Stimulated activated CD8-positive, alpha-beta memory T cell treated with anti-CD3 and anti-CD28 coated beads, Interleukin-4, amount 100 ng/mL, for 48 hours (primary cell): ENCODE measurements at regions not wholly inside any gene's neighbourhood (a gene's known extent, or its start where the extent isn't known, plus 50 kb on each side); places are given as distances from the start of the nearest gene placed in this dataset.
"Not testable (repeated sequence)": the region's sequence is repeated elsewhere in the genome, so short reads cannot be mapped to it uniquely, and the experiment has no call there.

Experiments
- DNase-seq: peaks from one replicate; pipeline ENCODE4 v3.0.0-alpha.2; 2020

GRCh38 chr11:23391031-23391430, 530.8 kb upstream of the CCDC179 start:
- DNase-seq, result no peak

GRCh38 chr11:23398052-23398451, 537.8 kb upstream of the CCDC179 start:
- no peak for DNase-seq

GRCh38 chr11:23399995-23400394, 539.7 kb upstream of the CCDC179 start:
- DNase-seq, result no peak

DNA sequence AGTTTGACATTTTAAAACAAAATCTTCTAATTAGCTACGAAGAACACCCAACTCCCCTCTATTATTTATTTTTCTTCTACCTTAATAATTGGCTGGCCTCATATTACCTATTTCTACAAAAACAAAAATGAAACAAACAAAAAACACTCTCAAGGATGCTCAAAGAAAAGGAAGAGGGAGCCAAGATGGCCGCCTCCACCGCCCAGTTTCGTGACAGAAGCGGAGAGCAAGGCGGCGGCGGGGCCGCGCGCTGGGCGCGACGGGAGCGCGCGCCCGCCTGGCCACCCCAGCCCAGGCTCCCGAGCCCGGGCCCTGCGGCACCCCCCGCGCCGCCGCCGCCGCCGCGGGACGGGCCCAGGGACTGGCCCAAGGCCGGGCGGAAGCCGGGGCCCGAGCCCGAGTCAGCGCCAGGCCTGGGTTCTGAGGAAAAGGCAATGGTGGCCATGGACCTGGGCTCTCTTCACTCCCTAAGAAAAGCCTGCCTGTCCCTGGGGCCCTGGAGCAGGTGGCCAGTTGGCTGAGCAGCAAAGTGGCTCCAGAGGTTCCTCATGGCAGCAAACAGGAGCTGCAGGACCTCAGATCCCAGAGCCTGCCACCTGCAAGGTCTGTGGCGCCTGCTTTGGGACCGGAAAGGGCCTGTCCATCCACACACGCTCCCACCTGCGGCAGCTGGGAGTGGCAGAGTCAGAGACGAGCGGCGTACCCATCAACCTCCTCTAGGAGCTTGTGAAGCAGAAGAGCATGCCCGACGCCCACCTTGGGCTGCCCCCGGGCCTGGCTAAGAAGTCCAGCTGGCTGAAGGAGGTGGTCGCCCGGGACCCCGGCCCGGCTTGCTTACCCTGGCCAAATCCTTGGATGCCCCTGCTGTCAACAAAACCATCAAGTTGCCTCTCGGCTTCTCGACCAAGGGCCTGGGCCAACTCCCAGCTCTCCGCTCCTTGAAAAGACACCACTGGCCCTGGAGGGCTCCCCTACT, 543.2 kb upstream of the CCDC179 start:
- DNase-seq, result no peak

DNA sequence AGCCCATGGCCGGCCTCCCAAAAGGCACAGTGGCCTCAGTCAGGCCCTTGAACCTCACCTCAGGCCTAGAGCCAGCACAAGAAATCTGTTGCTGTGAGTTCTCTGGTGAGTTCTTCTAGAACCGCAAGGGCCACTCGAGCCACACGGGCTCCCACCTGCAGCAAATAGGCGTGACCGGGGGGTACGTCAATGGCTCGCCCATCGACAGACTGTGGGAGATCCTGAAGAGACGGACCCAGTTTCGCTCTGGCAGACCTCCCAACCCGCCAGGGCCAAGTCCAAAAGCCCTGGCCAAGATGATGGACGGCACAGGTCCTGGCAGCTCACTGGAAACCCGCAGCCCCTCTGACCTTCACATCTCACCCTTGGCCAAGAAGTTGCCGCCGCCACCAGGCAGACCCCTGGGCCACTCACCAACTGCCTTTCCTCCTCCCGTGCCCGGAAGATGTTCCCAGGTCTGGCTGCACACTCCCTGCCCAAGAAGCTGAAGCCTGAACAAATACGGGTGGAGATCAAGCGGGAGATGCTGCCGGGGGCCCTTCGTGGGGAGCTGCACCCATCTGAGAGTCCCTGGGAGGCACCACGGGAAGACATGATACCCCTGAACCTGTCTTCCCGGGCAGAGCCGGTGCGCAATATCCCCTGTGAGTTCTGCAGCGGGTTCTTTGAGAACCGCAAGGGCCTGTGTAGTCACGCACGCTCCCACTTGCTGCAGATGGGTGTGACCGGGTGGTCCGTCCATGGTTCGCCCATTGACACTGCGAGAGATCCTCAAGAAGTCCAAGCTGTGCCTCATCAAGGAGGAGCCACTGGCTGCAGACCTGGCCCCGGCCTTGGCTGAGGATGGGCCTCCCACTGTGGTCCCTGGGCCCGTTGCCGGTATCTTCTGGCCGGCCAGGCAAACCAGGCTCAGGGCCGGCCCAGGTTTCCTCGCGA, 544.2 kb upstream of the CCDC179 start:
- no peak for DNase-seq

GRCh38 chr11:23405350-23405937, 545.2 kb upstream of the CCDC179 start:
- no peak for DNase-seq

DNA sequence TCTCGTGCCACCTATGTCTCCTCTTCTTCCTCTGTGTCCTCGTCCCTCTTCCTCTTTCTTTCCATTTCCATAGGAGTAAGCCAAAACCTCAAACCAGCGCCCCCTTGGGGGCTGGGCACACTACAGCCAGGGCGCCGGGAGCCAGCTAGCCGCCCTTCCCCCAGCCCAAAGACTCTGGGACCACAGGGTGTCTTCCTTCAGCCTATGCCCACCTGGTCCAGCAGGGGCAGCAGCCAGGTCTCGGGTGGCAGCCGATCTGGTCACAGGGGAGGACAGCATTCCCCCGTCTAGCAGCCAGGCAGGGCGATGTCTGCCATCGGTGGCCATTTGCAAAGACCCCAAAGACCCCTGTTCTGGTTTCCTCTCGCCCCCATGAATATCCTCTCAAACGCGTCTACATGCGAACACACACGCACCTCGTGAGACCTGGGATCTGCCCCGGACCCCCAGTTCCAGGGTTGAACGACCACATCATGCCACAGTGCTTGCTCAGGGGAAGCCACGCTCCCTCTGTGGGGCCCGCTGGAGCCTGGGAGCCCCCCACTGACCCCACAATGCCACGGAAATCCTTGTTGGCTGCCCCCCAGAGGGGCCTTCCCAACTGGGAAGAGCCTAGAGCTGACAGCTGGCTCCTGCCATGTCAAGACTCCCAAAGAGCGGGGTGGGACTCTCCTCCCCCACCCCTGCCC, 546.0 kb upstream of the CCDC179 start:
- no peak for DNase-seq

GRCh38 chr11:23413057-23413456, 552.8 kb upstream of the CCDC179 start:
- no peak for DNase-seq

DNA sequence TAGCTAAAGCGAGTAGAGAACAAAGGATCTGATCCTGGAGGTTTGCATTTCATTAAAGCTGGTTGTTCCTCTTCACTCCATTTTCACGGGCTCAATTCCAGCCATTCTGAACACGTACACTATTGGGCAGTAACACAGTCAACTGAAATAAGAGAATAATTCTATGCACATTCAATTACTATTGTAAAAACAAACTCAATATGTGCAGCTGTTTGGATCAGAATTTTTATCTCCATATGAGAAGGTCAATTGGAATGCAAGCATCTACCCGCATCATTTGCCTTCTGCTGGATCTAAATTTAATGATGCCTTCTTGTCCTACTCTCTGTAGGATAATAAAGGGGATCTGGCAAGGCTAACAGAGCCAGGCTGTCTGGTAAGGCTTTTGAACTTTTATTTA, 562.8 kb upstream of the CCDC179 start:
- no peak for DNase-seq

DNA sequence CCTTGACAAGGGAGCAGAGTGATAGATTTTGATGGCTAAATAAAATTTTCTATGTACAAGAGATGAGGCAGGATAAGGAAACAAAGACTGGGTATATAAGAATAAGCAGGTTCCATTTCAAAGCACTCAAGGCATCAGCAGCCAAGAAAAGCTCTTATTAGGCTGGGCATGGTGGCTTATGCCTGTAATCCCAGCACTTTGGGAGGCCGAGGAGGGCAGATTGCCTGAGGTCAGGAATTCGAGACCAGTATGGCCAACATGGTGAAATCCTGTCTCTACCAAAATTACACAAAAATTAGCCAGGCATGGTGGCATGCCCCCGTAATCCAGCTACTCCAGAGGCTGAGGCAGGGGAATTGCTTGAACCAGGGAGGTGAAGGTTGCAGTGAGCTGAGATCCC, 563.4 kb upstream of the CCDC179 start:
- no peak for DNase-seq

DNA sequence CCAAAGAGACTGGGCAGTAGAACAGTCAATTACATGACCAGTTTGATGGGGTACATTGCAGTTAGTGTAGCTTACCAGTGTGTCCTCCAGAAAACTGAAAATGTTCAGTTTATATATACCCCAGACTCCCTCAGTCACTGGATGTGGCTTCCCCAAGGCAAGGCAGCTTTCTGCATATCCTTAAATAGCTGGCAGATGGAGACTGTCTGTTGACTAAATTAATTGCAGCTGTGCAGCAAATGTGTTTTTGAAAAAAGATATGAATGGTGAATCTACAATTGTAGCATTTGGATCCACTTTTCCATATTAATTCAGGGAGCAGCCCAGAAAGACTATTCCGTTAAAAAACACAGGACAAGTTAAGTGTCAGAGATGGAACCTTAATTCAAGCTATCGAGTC, 565.1 kb upstream of the CCDC179 start:
- DNase-seq, result no peak

- no peak for DNase-seq
Observed at GRCh38 chr11:23429569-23429968, 569.3 kb upstream of the CCDC179 start.

- DNase-seq, result no peak
Observed at GRCh38 chr11:23453522-23453921, 593.2 kb upstream of the CCDC179 start.

- DNase-seq, result no peak
Observed at GRCh38 chr11:23455321-23455891, 595.1 kb upstream of the CCDC179 start.

DNA sequence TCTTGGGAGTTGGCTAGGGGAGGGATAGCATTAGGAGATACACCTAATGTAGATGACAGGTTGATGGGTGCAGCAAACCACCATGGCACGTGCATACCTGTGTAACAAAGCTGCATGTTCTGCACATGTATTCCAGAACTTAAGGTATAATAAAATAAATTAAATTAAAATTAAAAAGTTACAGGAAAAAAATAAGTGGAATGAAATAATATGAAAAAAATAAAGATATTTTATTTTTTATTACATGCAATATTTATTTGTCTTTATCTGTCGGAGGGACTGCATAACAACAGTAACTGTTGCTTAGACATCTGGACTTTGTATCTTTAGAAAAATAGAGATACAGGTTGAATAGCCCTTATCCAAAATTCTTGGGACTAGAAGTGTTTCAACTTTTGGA, 597.4 kb upstream of the CCDC179 start:
- DNase-seq, result no peak

DNA sequence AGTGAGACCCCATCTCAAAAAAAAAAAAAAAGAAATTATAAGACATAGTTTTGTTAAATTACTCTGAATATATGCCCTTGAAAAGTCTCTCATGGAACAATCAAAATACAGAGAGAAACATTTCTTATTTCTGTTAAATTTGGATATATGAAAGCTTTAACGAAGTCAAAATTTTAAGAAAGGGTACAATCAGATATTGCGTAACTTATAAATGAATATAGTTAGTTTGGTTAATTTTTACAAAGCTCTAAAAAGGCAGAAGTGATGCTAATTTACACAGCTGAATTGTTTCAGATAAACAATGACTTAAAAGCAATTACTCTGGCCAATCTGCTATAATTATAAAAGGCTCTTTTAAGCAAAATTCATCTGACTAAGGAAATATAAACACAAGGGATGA, 611.6 kb upstream of the CCDC179 start:
- DNase-seq, result no peak

GRCh38 chr11:23473782-23474181, 613.5 kb upstream of the CCDC179 start:
- DNase-seq, result no peak

DNA sequence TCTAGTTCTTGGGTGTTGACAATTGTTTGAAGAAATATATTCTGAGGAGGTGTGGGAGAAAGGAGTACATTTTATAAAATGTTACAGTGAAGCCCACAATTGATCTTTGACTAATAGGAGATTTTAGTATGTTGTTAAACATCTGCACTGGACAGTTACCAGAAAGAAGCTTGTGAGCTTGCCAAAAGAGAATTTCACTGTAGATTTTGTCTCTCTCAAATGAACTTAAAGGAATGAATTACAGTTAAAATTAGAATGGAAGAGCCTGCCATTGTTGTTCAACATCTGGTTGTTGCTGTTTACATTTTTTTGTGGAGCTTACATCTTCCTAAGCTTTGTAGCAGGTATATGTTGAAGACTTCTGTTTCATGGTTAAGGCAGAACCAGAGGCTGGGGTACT, 620.5 kb upstream of the CCDC179 start:
- DNase-seq, result no peak

- not testable (repeated sequence) for DNase-seq
Observed at GRCh38 chr11:23484146-23484545, 623.9 kb upstream of the CCDC179 start.

DNA sequence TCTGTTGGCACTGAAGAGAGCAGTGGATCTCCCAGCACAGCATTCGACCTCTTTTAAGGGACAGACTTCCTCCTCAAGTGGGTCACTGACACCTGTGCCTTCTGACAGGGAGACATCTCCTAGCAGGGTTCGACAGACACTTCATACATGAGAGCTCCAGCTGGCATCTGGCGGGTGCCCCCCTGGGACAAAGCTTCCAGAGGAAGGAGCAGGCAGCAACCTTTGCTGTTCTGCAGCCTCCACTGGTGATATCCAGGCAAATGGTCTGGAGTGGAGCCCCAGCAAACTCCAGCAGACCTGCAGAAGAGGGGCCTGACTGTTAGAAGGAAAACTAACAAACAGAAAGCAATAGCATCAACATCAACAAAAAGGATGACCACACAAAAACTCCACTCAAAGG, 624.3 kb upstream of the CCDC179 start:
- not testable (repeated sequence) for DNase-seq

DNA sequence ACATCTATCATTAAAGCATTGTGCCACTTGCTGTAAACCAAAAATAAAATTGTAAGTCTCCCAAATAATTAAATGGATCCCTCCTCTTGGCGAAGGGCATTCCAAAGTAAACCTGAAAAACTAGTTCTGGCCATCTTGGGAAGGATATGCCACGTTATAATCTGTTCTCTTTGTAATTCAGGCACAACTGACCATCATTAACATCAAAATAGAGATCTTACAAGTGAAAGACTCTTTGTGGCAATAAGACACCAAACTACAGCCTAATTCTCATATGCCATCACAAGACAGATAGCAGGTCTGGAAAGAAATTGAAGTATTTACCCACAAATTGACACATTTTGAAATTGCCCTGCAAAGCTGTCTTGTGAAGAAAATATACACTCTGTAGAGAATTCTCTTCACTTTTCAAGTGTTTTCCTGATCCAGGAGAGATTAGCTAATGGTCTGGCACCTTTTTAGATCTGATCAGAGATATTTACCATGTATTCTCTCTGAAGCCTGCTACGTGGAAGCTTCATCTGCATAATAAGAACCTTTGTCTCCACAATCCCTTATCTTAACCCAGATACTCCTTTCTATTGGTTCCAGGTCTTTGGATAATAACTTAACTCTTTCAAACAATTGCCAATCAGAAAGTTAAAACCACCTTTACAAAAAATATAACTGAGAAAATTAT, 630.4 kb upstream of the CCDC179 start:
- DNase-seq, result no peak

DNA sequence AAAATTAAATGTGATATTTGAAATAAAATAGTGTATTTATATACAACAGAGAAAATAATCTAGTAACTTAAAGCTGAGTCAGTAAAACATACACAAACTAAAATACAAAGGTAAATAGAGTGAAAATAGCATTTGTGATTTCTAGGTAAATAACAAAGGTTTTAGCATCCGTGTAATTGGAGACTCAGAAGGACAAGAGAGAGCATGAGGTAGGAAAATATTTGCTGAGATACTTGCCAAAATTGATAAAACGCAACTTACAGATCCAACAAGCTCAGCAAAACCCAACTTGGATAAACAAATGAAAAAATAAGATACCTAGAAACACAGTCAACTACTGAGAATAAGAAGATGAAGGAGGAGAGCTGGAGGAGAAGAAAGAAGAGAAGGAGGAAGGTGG, 634.7 kb upstream of the CCDC179 start:
- DNase-seq, result no peak
